Activated CD8-positive, alpha-beta memory T cell treated with anti-CD3 and anti-CD28 coated beads for 48 hours (primary cell): ENCODE measurements at regions not wholly inside any gene's neighbourhood (a gene's known extent, or its start where the extent isn't known, plus 50 kb on each side); places are given as distances from the start of the nearest gene placed in this dataset.
A peak's percentile ranks its signal among the peaks of the same experiment; 100 is the strongest.

Source experiments
- DNase-seq, 3 experiments: peaks; one replicate each; pipeline ENCODE4 v3.0.0-alpha.2; 2020; ENCODE audit warnings: low read depth in 2 of 3, low spot score in 2 of 3

DNA sequence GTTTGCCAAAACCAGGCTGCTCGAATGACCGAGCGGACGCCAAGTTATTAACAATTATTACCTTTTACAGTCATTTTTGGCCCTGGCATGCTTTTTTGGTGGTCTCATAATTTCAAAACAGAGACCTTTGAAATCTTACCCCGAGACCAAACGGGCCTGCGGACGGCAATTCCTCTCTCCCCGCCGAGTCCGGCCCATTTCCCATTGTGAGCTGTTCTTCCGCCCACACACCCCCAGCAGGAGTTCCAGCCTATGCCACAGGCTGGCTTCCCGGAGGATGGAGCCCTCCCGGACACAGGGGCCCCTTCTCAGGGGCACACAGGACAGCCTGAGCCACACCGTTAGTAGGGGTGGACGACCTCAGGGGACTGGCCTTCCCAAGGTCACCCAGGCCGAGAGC, 130.7 kb downstream of the C16orf95 start:
- no peak for DNase-seq

DNA sequence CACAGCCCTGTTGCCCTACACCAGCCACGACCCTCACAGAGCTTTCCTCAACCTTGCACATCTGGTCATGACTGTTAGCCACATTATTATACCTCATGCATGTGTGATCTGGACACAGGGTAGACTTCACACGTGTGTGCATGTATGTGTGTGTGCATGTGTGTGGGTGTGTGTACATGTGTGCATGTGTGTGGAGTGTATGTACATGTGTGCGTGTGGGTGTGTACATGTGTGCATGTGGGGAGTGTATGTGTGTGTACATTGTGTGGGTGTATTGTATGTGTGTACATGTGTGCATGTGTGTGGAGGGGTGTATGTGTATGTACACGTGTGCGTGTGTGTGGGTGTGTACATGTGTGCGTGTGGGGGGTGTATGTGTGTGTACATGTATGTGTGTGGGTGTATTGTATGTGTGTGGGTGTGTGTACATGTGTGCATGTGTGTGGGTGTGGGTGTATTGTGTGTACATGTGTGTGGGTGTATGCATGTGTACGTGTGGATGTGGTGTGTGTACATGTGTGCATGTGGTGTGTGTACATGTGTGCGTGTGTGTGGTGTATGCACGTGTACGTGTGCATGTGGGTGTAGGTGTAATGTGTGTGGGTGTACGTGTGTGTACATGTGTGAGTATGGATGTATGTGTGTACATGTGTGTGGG, 130.2 kb downstream of the C16orf95 start:
- DNase-seq = no peak

DNA sequence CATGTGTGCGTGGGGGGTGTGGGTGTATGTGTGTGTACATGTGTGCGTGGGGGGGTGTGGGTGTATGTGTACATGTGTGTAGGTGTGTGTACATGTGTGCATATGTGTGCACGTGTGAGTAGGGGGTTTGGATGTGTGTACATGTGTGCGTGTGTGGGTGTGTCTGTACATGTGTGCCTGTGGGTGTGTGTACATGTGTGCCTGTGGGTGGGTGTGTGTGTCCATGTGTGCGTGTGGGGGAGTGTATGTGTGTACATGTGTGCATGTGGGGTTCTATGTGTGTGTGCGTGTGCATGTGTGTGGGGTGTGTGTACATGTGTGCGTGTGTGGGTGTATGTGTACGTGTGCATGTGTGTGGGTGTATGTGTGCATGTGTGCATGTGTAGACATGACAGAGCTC, 129.1 kb downstream of the C16orf95 start:
- no peak for DNase-seq

DNA sequence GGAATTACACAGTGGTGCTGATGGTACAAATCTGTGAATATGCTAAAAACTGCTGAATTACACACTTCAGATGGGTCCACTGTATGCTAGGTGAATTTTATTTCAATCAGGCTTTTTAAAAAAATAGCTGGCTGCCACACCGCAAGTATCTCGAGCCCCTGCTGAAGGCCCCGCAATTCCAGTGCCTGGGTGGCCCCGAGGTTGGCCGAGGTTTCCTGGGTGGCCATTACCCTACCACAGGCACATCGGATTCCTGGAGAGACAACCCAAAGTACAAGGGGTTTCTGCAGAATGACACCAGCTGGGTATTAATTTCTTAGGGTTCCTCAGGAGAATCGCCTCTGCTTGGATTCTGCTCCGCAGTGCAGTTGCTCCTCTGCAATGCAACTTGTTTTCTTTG, 127.8 kb downstream of the C16orf95 start:
- no peak for DNase-seq

DNA sequence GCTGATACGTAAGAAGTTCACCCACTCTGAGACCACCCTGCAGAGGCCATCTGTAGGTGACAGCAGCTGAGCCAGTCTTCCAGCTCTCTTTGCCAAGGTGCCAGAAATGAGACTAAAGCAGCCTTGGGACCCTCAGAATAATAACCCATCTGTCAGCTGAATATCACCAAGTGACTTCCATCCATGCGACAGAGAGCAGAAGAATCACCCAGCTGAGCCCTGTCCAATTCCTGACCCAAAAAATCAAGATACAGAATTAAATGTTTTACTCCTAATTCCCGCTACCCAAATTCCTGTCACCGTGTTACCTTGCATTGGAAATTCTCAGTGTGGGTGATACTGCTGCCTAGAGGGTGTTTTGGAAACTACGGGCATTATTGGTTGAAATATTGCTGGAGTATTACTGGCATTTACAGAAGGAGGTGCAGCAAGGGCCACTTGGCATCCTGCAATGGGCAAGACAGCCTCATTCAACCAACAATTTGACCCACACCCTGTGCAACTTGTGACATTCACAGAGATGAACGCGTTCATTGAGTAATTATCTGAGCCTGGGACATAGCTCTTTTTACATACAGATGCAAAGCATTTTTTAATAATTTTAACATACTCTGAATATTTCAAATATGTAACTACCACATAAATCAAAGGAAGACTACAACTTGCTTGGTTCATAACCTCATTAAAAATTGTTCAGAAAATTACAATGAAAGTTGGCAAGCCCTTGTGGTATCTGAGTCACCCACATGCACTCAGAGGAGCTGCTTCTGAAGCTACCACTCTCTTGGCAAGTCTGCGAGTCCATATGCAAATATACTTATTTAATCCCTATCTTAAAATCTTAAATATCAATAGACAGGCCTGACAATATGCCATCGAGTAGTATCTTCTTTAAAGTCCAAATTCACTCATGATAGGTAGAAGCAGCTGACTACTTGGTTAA, 126.6 kb downstream of the C16orf95 start:
- no peak for DNase-seq

DNA sequence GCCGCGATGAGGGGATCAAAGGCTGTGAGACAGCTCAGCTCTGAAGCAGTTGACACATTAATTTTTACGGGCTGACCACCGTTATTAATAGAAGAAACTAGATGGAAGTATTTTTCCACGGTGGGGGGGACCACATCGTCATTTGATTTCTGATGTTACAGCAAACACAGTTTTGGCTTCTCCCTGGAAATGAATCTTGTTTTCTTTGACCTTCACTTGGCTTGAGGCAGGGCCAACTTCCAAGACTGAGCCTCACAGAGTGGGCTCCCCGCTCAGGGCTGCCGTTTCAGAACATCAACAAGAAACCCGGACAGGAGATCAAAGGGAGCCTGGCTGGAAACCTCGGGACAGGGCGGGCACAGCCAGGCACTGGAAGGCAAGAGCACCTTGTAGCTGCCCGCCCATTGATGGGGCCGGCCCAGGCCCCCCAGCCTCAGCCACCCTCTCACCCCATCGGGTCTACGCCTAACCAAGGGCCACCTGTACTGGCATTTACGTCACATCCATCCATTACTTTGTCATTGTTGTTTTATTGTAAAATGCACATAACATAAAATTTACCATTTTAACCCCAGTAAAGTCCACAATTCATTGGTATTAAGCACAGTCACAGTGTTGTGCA, 124.6 kb downstream of the C16orf95 start:
- DNase-seq = no peak

DNA sequence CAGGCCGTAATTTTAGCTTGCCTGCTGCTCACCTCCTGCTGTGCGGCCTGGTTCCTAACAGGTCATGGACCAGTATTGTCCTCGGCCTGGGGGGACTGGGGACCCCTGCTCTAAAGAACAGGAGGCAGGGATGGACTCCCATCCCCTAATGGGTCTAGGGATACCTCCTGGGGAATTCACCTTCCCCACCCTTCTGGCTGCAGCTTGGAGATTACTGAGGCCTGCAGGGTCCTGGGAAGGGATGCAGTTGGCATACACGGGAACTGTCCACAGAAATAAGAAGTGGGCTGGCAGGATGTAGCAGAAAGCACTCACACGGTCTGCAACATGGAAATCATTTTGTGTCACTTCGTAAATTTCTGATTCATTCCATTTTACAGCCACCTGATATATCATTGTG, 123.0 kb downstream of the C16orf95 start:
- no peak for DNase-seq

DNA sequence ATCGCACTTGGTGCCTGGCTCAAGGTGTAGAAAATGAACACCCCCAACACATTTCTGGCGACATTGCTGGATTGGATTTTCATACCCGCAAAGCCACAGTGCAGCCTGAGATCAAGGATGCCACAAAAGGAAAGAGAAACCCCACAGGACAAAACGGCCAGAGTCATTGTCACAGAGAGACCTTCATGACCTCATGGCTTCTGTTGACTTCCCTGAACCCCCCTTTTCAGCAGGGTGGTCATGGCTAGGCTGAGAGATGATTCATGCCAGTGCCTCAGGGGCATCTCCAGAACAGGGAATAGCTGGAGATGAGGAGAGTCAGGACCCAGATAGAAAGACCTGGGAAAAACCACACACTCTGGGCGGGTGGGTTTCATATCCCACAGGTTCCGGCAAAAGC, 122.0 kb downstream of the C16orf95 start:
- no peak for DNase-seq

DNA sequence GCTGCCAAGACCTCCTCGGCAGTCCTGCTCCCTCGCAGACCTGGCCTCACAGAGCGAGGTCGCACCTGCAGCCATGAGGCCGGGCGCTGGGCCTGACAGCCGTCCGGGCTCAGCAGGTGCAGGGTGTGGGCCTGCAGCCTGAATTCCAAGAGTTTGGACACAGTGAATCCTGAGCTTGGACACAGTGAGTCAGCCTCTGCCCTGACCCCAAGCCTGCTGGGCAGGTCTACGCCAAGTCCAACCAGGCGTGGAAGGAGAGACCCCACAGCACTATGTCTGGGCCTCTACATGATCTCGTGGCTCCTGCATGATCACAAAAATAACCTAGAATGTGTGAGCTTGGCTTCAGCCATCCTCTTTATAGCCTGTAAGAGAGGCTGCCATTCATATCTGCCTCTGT, 121.0 kb downstream of the C16orf95 start:
- DNase-seq = no peak

DNA sequence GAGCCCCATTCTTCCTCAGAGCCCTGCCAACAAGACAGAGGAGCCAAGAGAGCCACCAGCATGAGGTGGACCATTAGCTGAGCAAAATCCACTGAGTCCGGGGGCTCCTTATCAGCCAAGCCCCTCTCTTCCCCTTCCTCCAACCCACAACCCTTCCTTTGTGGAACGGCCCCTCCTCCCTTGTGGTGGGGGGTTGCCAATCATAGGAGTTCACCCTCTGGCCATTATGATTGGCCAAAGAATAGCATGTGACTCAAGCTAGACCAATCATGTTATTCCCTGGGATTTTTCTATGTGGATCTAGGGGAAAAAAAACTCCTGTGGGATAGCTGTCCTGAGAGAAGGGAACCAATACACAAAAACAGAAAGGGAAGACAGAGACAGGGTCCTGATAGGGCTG, 120.5 kb downstream of the C16orf95 start:
- DNase-seq = no peak

DNA sequence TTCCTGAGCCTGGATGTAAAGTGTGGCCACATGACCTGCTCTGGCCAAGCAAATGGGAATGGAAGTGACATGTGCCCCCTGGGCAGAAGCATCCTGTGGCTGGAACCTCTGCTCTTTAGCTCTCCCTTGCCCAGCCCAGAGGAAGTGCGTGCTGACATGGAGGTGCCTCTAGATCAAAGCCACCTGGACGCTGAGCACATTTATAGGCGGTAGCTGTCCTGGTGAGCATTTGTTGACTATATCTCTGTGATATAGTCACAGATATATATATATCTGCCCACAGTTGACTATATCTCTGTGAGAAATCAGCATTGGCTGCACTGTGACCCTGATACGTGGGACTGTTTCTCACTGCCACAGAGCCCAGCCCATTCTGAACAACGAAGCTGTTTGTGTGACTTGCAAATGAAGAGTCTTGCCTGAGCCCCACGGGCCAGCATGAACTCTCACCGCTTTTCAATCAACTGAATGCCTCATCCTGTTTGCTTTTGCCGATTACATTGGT, 118.8 kb downstream of the C16orf95 start:
- DNase-seq = no peak

DNA sequence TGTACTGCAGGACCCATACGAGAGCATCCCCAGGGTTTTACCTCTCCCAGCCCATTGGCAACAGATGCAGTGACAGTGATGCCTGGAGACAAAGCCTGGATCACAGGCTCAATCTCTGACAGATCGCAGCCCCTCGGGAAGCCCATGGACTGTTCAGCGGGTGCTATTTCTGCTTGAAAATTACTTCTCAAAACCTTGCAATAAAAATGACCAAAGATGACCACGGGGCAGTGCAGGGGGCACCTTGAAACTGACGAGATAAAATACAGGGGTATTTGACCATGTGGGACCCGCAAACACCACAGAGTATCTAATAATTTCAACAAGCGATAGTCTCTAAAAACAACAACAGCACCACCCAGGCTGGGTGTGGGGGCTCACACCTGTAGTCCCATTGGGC, 118.3 kb downstream of the C16orf95 start:
- DNase-seq = no peak

DNA sequence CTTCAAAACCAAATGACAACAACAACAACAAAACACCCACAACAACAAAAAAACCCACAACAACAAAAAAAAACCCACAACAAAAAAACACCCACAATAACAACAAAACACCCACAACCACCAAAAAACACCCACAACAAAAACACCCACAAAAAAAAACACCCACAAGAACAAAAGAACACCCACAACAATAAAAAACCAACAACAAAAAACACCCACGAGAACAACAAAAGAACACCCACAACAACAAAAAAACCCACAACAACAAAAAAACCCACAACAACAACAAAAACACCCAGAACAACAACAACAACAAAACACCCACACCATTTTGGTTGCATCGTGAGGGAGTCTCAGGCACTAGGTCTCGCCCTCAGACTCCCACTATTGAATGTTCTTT, 117.8 kb downstream of the C16orf95 start:
- DNase-seq = no peak

DNA sequence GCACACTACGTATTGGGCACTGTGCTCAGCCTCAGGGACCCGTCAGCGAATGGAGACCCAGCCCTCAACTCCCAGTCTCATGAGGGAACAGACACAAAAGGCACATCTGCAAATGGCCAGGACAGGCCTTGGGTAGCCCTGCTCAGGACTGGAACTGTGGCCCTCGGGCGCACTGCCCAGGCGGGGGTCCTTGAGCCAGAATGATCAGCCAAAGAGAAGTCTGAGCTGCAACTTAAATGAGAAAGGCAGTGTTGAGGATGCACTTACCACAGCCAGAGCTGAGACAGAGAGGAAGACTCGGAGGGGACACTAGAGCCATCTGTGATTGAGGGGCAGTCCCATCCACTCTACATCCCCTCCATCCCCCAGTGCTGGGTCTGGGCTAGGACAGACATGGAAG, 117.3 kb downstream of the C16orf95 start:
- no peak for DNase-seq

DNA sequence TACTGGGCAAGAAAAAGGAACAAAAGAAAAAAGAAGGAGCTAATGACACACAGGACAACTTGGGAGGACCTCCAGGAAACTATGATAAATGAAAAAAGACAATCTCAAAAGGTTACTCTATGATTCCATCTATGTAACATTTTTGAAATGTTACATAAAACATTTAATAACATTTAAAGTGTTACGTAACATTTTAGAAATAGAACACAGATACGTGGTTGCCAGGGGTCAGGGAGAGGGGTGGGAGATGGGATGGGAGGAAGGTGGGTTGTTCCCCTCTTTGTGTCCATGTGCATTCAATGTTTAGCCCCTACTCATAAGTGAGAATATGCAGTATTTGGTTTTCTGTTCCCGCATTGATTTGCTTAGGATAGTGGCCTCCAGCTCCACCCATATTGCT, 116.6 kb downstream of the C16orf95 start:
- DNase-seq = no peak

DNA sequence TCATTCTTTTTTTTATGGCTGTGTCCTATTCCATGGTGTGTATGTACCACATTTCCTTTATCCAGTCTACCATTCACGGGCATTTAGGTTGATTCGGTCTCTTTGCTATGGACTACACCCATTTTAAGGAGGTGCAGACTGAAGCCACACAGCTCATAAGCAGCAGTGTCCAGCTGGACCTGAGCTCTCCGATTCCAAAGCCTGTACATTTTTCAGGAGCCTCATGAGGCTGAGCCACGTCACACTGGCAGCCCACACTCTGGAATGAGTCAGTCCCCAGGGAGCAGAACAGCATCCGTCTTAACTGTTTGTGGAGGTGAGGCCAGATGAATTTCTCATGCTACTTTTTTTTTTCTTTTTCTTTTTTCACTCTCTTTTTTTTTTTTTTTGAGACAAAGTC, 116.1 kb downstream of the C16orf95 start:
- no peak for DNase-seq

DNA sequence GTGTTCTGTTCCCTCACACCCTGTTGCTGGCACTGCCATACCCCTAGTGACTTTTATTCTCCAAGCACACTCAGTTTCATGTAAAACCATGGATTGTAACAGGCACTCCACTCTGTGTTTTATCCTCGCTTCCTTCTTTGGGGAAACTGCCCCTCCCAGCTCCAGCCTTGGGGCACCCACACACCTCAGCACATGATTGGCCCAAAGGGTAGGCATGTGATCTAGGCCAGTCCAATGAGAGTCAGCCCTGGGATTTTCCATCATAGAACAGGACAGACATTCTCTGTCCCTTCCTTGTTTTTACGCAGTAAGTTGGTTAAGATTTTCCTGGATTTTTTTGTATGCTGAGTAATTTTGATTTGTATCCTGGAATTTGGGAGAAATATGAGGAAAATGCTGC, 115.4 kb downstream of the C16orf95 start:
- no peak for DNase-seq

DNA sequence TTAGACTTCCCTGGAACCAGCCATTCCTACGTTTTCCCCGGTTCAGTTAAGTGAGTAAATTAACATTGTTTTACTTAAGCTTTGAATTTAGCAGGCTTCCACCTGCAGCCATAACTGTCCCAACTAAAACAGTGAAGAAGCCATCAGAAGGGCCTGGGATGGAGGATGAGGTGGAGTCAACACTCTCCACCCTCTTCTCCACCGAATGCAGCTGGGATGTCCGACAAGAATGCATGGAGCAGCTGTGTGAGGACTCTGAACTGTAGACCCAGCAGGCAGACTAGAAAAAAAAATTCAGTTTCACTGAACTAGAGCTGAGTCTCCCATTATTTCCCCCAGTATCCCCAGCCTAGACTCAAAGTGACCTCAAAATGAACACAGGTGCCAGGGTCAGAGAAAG, 114.8 kb downstream of the C16orf95 start:
- no peak for DNase-seq

DNA sequence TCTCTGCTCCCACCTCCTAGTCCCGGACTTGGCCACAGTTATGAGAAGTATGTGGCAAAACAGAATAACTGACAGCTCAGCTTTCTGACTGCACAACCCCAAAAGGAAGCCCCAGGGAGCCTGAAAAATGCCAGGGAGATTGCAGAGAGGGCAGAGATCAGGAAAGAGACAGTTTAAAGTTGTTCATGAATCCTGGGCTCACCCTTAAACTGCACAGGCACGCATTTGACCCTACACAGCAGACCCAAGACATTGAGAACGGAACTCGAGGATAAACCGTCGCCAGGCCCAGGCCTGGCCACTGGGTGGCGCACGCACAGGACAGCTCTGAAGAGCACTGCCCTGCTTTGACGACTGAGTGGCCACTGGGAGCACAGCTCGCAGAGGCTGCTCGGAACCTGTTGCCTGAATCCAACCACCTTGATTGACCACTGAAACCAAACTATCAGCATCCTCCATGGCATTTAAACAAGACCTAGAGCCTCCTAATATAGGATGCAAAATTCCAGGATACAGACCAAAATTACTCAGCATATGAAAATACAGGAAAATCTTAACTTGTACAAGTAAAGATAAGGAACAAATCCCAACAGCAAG, 114.0 kb downstream of the C16orf95 start:
- DNase-seq = peak in 2 of 3 experiments; percentile 23 to 34

DNA sequence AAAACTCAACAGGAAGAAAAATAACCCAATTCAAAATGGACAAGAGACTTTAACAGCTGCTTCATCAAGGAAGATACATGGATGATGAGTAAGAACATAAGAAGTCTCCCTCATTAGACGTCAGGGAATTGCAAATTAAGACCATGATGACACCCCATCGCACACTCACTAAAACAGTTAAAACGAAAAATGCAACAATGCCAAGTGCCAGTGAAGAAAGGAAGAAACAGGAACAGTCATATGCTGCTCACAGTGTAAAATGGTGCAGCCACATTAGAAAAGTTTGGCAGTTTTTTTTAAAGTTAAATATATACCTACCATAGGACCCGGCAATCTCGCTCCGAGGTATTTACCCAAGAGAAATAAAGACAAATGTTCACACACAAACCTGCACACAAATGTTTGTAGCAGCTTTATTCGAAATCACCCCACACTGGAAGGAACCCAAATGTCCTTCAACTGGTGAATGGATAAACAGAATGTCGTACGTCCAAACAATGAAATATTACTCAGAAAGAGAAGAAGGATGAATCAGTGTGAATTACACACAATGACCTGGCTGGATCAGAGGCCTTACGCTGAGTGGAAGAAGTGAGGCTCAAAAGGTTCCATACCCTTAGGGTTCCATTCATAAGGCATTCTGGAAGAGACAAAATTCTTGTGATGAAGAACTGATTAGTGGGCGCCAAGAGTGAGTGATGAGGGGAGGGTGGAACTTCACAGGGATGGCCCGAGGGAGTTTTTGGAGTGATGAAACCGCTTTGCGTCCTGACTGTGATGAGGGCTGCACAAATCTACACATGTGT, 110.3 kb downstream of the C16orf95 start:
- DNase-seq = no peak

DNA sequence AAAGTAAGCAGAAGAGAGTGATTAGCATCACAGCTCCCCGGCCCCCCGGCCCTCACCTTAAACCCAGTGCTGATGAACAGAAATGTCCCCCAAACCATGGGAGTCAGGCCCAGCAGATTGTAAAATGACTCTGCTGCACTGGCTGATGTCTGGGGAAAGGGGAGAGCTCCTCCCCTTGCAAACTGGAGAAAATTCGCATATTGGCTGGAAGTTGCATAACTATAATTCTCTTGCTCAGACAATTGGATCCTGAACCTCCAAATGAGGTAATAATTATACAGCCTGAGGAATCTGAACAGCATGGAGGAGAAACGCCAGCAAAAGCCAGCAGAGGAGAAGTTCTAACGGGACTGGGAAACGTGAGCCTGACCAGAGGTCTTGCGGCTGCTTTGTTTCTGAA, 109.7 kb downstream of the C16orf95 start:
- DNase-seq = no peak
